MM.1S (cell line): ENCODE measurements at regions not wholly inside any gene's neighbourhood (a gene's known extent, or its start where the extent isn't known, plus 50 kb on each side); places are given as distances from the start of the nearest gene placed in this dataset.

ENCODE experiments used
- DNase-seq: peaks from one replicate; pipeline ENCODE4 v3.0.0-alpha.2; 2015
- H2AFZ ChIP-seq: fragments of 300-600 bp; sonication (generic); 2 replicates; pipeline ENCODE4 v1.6.0; 2016; ENCODE audit warnings: antibody characterized with exemption, low read length
- H3F3A ChIP-seq: fragments of 300-600 bp; sonication (generic); 2 replicates; pipeline ENCODE4 v1.6.1; 2016; ENCODE audit warnings: mild to moderate bottlenecking, antibody characterized with exemption, low read length, moderate library complexity, mixed read lengths; ENCODE audit not compliant: insufficient read depth
- H3K27ac ChIP-seq: fragments of 300-600 bp; sonication (generic); 2 replicates; pipeline ENCODE4 v1.5.1; 2016; ENCODE audit warnings: mild to moderate bottlenecking, low read length
- H3K27me3 ChIP-seq: fragments of 300-600 bp; sonication (generic); replicated peaks from 2 replicates; pipeline ENCODE4 v1.6.0; 2016; ENCODE audit warnings: low read length; ENCODE audit not compliant: insufficient read depth
- H3K36me3 ChIP-seq: fragments of 300-600 bp; sonication (generic); replicated peaks from 2 replicates; pipeline ENCODE4 v1.6.1; 2016; ENCODE audit warnings: mild to moderate bottlenecking, low read length, mixed read lengths; ENCODE audit not compliant: insufficient read depth
- H3K4me1 ChIP-seq: fragments of 300-600 bp; sonication (generic); 2 replicates; pipeline ENCODE4 v1.6.1; 2016; ENCODE audit warnings: low read length, mixed read lengths
- H3K4me2 ChIP-seq: fragments of 300-600 bp; sonication (generic); 2 replicates; pipeline ENCODE4 v1.6.0; 2016; ENCODE audit warnings: low read depth, low read length
- H3K4me3 ChIP-seq: fragments of 300-600 bp; sonication (generic); 2 replicates; pipeline ENCODE4 v1.5.1; 2016; ENCODE audit warnings: low read length, mixed read lengths
- H3K79me2 ChIP-seq: fragments of 300-600 bp; sonication (generic); 2 replicates; pipeline ENCODE4 v1.6.1; 2016; ENCODE audit warnings: mixed run types, low read length, mixed read lengths
- H3K9ac ChIP-seq: fragments of 300-600 bp; sonication (generic); 2 replicates; pipeline ENCODE4 v1.6.1; 2016; ENCODE audit warnings: low read length, mixed read lengths
- H3K9me2 ChIP-seq: fragments of 300-600 bp; sonication (generic); replicated peaks from 2 replicates; pipeline ENCODE4 v1.6.1; 2016; ENCODE audit warnings: mild to moderate bottlenecking, low read length, mixed read lengths; ENCODE audit not compliant: insufficient read depth
- H3K9me3 ChIP-seq: fragments of 300-600 bp; sonication (generic); replicated peaks from 2 replicates; pipeline ENCODE4 v1.6.1; 2016; ENCODE audit warnings: mild to moderate bottlenecking, low read length, mixed read lengths; ENCODE audit not compliant: insufficient read depth
- H4K20me1 ChIP-seq: fragments of 300-600 bp; sonication (generic); 2 replicates; pipeline ENCODE4 v1.6.1; 2016; ENCODE audit warnings: mild to moderate bottlenecking, low read length, moderate library complexity, mixed read lengths; ENCODE audit not compliant: insufficient read depth
- CTCF ChIP-seq: fragments of 300-600 bp; sonication (generic); IDR thresholded peaks from 2 replicates; pipeline ENCODE4 v1.5.1; 2016; ENCODE audit warnings: antibody characterized with exemption, low read length, mixed read lengths
- EZH2 ChIP-seq: fragments of 300-600 bp; sonication (generic); optimal IDR thresholded peaks from 2 replicates; pipeline ENCODE3; 2017; ENCODE audit warnings: low read depth, mild to moderate bottlenecking, antibody characterized with exemption, low read length, mixed read lengths
- EZH2phosphoT487 ChIP-seq: fragments of 300-600 bp; sonication (generic); IDR thresholded peaks from 2 replicates; pipeline ENCODE4 v1.6.1; 2018; ENCODE audit warnings: antibody characterized with exemption, low read length

DNA sequence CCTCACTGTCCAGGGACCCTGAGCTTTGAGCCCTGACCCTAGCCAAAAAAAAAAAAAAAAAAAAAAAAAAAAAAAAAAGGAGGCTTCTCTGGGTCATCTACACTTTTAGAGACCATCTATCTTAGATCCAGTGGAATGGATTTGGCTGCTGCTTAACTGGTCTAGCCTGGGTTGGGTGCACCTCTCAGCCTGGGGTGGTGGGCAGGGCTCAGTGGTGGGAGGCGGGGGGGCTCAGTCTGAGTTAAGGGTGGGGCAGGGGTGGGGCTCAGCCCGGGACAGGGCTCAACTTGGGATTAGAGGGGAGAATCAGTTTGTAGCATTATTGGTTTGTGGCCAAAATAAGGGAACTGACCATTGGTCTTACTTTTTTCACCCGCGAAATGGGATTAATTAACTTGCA, 139.2 kb downstream of the TPRA1 start:
- Histone ChIP-seq H3K9me2 (no peaks in the 10 kb centered on the region), H3F3A (no peaks in the 10 kb centered on the region), H3K4me1 (no peaks in the 10 kb centered on the region; the same call in 1 of the 2 replicates), H3K79me2 (no peaks in the 10 kb centered on the region), H2AFZ (no peak overlapping the region), H3K36me3 (no peaks in the 10 kb centered on the region), H3K4me2 (no peak overlapping the region), H3K27ac (no peak overlapping the region), H4K20me1 (no peaks in the 10 kb centered on the region), H3K9ac (no peak overlapping the region), H3K4me3 (no peak overlapping the region), H3K9me3 (no peaks in the 10 kb centered on the region), H3K27me3 (peaks cover 32% of the 10 kb centered on the region)
- no peak for TF ChIP-seq EZH2phosphoT487
- no peak for TF ChIP-seq CTCF
- TF ChIP-seq EZH2: no peak
- no peak for DNase-seq

DNA sequence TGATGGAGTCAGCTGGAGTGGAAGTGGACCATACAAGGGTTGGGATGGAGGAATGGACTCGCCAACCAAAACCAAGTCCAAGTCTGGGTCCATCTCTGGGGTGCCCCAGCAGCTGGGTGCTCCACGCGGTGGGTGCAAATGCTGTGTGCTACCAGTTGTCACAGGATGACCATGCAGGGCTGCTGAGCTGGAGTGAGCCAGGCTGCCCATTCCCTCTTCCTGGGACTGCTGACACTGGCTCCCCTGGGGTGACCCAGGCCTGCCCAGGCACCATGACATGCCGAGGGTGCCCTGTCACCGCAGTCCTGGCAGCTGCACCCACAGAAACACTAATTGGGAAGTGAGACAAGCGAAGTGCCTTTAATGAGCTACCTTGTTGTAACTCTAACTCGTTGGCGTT, 140.2 kb downstream of the TPRA1 start:
- DNase-seq: no peak
- H3K4me2 ChIP-seq: no peak overlapping the region
- H3K27ac ChIP-seq: no peak overlapping the region
- H3K9me3 ChIP-seq: no peaks in the 10 kb centered on the region
- H4K20me1 ChIP-seq: no peaks in the 10 kb centered on the region
- no peak for TF ChIP-seq CTCF
- no peak for TF ChIP-seq EZH2phosphoT487
- no peak for TF ChIP-seq EZH2
- H3K36me3 ChIP-seq: no peaks in the 10 kb centered on the region
- H3K4me3 ChIP-seq: no peak overlapping the region
- no peaks in the 10 kb centered on the region for H3K79me2 ChIP-seq
- no peaks in the 10 kb centered on the region for H3K4me1 ChIP-seq
- no peak overlapping the region for H3K9ac ChIP-seq
- no peaks in the 10 kb centered on the region for H3K9me2 ChIP-seq
- no peak overlapping the region for H2AFZ ChIP-seq
- H3F3A ChIP-seq: no peaks in the 10 kb centered on the region
- H3K27me3 ChIP-seq: peaks cover 26% of the 10 kb centered on the region

DNA sequence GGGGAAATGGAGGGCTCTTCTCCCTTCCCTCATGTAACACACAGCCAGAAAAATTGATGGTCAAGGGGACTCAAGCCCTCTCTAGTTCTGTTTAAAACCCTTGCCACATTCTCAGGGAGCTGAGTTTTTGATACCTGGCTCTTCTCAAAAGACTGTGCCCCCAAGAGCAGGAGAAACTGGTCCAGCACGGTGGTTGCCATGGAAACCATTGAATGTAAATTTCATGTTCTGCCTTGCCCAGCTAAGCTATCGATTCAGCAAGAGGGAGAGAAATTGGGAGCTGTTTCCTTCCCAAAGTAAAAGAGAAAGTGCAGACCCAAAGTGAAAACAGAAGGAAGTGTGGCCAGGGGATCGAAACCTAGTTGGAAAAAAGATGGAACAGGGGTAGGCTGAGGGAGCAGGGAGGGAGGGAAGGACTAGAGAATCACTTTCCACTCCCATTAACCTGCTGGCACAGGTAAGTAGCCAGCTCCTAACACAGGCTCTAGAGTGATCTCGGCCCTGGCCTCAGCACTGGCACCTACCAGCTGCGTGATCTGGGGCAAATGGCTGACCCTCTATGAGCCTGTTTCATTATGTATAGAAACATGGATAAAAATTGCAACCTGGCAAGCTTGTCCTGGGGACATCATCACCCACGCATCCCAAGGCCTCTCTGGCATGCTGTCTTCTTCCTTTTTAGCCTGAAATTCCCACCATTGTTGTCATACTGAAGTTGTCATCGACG, 140.9 kb downstream of the TPRA1 start:
- no peak for DNase-seq
- Histone ChIP-seq H3K27me3 (peaks cover 21% of the 10 kb centered on the region), H3K36me3 (no peaks in the 10 kb centered on the region), H3K9me3 (no peaks in the 10 kb centered on the region), H3K9me2 (no peaks in the 10 kb centered on the region), H3F3A (no peaks in the 10 kb centered on the region), H2AFZ (no peak overlapping the region), H3K4me3 (no peak overlapping the region), H3K4me2 (no peak overlapping the region), H3K79me2 (no peaks in the 10 kb centered on the region), H3K9ac (no peak overlapping the region), H3K27ac (no peak overlapping the region), H3K4me1 (no peaks in the 10 kb centered on the region), H4K20me1 (no peaks in the 10 kb centered on the region)
- no peak for TF ChIP-seq EZH2phosphoT487
- no peak for TF ChIP-seq EZH2
- TF ChIP-seq CTCF: no peak
